BLaER1 treated with 17β-estradiol and CSF1 and Interleukin-3, amounts not matched to agents 10 nM and 100 nM (cell line): ENCODE measurements at regions not wholly inside any gene's neighbourhood (a gene's known extent, or its start where the extent isn't known, plus 50 kb on each side); places are given as distances from the start of the nearest gene placed in this dataset.

Experiments
- H3K27ac ChIP-seq, 11 experiments: shearing (Covaris generic); formaldehyde crosslinking; 2 replicates each; pipeline ENCODE4 v1.8.1; 2022
- H3K27me3 ChIP-seq, 11 experiments: shearing (Covaris generic); formaldehyde crosslinking; 2 replicates each; pipeline ENCODE4 v1.8.1; 2022
- H3K36me3 ChIP-seq, 11 experiments: shearing (Covaris generic); formaldehyde crosslinking; 2 replicates each; pipeline ENCODE4 v1.8.1; 2022
- H3K4me1 ChIP-seq, 10 experiments: shearing (Covaris generic); formaldehyde crosslinking; 2 replicates each; pipeline ENCODE4 v1.8.1; 2022
- H3K4me2 ChIP-seq, 11 experiments: shearing (Covaris generic); formaldehyde crosslinking; 2 replicates each; pipeline ENCODE4 v1.8.1; 2022
- H3K4me3 ChIP-seq, 10 experiments: shearing (Covaris generic); formaldehyde crosslinking; 2 replicates each; pipeline ENCODE4 v1.8.1; 2022
- H3K9ac ChIP-seq, 11 experiments: shearing (Covaris generic); formaldehyde crosslinking; 2 replicates each; pipeline ENCODE4 v1.8.1; 2022
- H3K9me3 ChIP-seq, 11 experiments: shearing (Covaris generic); formaldehyde crosslinking; replicated peaks in 1 of 11; 2 replicates each; pipeline ENCODE4 v1.8.1; 2022
- H4K20me1 ChIP-seq, 11 experiments: shearing (Covaris generic); formaldehyde crosslinking; 2 replicates each; pipeline ENCODE4 v1.8.1; 2022
- Cebpa-rat ChIP-seq, 11 experiments: shearing (Covaris generic); IDR thresholded peaks; 2 replicates each; pipeline ENCODE4 v1.8.1; 2022

GRCh38 chr1:199279067-199279466 is 640.2 kb downstream of the PTPRC start:
- Histone ChIP-seq H3K9me3 (peaks cover 0 to 13% (median 0%) of the 10 kb centered on the region in 11 experiments; a peak in 4 of 22 replicates), H3K27me3 (no peaks in the 10 kb centered on the region), H3K27ac (peak overlapping the region in 3 of 11 experiments; percentile 13 to 52 (median 42); a peak in 3 of 22 replicates), H4K20me1 (no peaks in the 10 kb centered on the region), H3K4me3 (no peak overlapping the region), H3K36me3 (no peaks in the 10 kb centered on the region), H3K4me1 (peaks cover 17 to 40% (median 28%) of the 10 kb centered on the region in 10 experiments), H3K4me2 (peak overlapping the region in 7 of 11 experiments; percentile 14 to 71 (median 33); a peak in 13 of 22 replicates), H3K9ac (no peak overlapping the region)
- TF ChIP-seq Cebpa-rat (IDR thresholded peaks at IDR 0.05): 0 out of 22 replicates have a peak, but pooled peaks of 2 of the 11 experiments have one; percentile 9 to 19

GRCh38 chr1:199279872-199280645 is 641.2 kb downstream of the PTPRC start:
- no peak overlapping the region for H3K9ac ChIP-seq
- H3K9me3 ChIP-seq: peaks cover 0 to 13% (median 0%) of the 10 kb centered on the region in 11 experiments; a peak in 4 of 22 replicates
- no peak for TF ChIP-seq Cebpa-rat (IDR thresholded peaks at IDR 0.05)
- H3K27ac ChIP-seq: 0 out of 22 replicates have a peak overlapping the region, but pooled peaks of 1 of the 11 experiments have one; percentile 52
- no peaks in the 10 kb centered on the region for H3K36me3 ChIP-seq
- peak overlapping the region in 4 of 11 experiments; percentile 23 to 71 (median 59); a peak in 5 of 22 replicates for H3K4me2 ChIP-seq
- no peak overlapping the region for H3K4me3 ChIP-seq
- H3K27me3 ChIP-seq: no peaks in the 10 kb centered on the region
- H3K4me1 ChIP-seq: peaks cover 23 to 44% (median 32%) of the 10 kb centered on the region in 10 experiments
- no peaks in the 10 kb centered on the region for H4K20me1 ChIP-seq

- Histone ChIP-seq H3K9me3 (peaks cover 0 to under 1% (median 0%) of the 10 kb centered on the region in 11 experiments; a peak in 2 of 22 replicates), H3K9ac (no peak overlapping the region), H3K4me2 (peak overlapping the region; percentile 43 to 78 (median 60); a peak in 21 of 22 replicates), H3K4me3 (no peak overlapping the region), H3K27ac (no peak overlapping the region), H3K36me3 (no peaks in the 10 kb centered on the region), H3K4me1 (peaks cover 23 to 44% (median 31%) of the 10 kb centered on the region in 10 experiments), H4K20me1 (no peaks in the 10 kb centered on the region), H3K27me3 (no peaks in the 10 kb centered on the region)
- no peak for TF ChIP-seq Cebpa-rat (IDR thresholded peaks at IDR 0.05)
These were observed 644.0 kb downstream of the PTPRC start for GRCh38 chr1:199282751-199283305.

- Histone ChIP-seq H3K9me3 (no peaks in the 10 kb centered on the region), H3K4me3 (no peak overlapping the region), H3K9ac (no peak overlapping the region), H3K27ac (no peak overlapping the region), H3K27me3 (no peaks in the 10 kb centered on the region), H3K4me2 (peak overlapping the region; percentile 23 to 78 (median 59); a peak in 18 of 22 replicates), H3K4me1 (peaks cover 23 to 41% (median 30%) of the 10 kb centered on the region in 10 experiments), H4K20me1 (no peaks in the 10 kb centered on the region), H3K36me3 (no peaks in the 10 kb centered on the region)
- no peak for TF ChIP-seq Cebpa-rat (IDR thresholded peaks at IDR 0.05)
These were observed 645.0 kb downstream of the PTPRC start for GRCh38 chr1:199283794-199284193.

- Histone ChIP-seq H3K36me3 (no peaks in the 10 kb centered on the region), H4K20me1 (no peaks in the 10 kb centered on the region), H3K4me3 (no peak overlapping the region), H3K4me1 (peaks cover 19 to 31% (median 25%) of the 10 kb centered on the region in 10 experiments), H3K27me3 (no peaks in the 10 kb centered on the region), H3K9ac (no peak overlapping the region), H3K9me3 (no peaks in the 10 kb centered on the region), H3K27ac (no peak overlapping the region), H3K4me2 (no peak overlapping the region)
- TF ChIP-seq Cebpa-rat (IDR thresholded peaks at IDR 0.05): no peak
These were observed 648.4 kb downstream of the PTPRC start for GRCh38 chr1:199287206-199287605.

- H3K4me1 ChIP-seq: peaks cover 15 to 27% (median 21%) of the 10 kb centered on the region in 10 experiments
- no peaks in the 10 kb centered on the region for H3K36me3 ChIP-seq
- TF ChIP-seq Cebpa-rat (IDR thresholded peaks at IDR 0.05): no peak
- H4K20me1 ChIP-seq: no peaks in the 10 kb centered on the region
- H3K9ac ChIP-seq: no peak overlapping the region
- no peak overlapping the region for H3K27ac ChIP-seq
- no peaks in the 10 kb centered on the region for H3K27me3 ChIP-seq
- H3K9me3 ChIP-seq: no peaks in the 10 kb centered on the region
- H3K4me2 ChIP-seq: no peak overlapping the region
- H3K4me3 ChIP-seq: no peak overlapping the region
These were observed 648.8 kb downstream of the PTPRC start for GRCh38 chr1:199287647-199288046.

- no peak for TF ChIP-seq Cebpa-rat (IDR thresholded peaks at IDR 0.05)
- no peaks in the 10 kb centered on the region for H4K20me1 ChIP-seq
- no peaks in the 10 kb centered on the region for H3K27me3 ChIP-seq
- H3K9ac ChIP-seq: no peak overlapping the region
- no peaks in the 10 kb centered on the region for H3K9me3 ChIP-seq
- H3K4me2 ChIP-seq: peak overlapping the region in 3 of 11 experiments; percentile 21 to 37 (median 30); a peak in 3 of 22 replicates
- H3K36me3 ChIP-seq: no peaks in the 10 kb centered on the region
- no peak overlapping the region for H3K27ac ChIP-seq
- peaks cover 0 to 8% (median 0%) of the 10 kb centered on the region in 10 experiments; a peak in 7 of 20 replicates for H3K4me1 ChIP-seq
- no peak overlapping the region for H3K4me3 ChIP-seq
These were observed 651.3 kb downstream of the PTPRC start for GRCh38 chr1:199290186-199290585.

- Histone ChIP-seq H3K36me3 (no peaks in the 10 kb centered on the region), H3K27me3 (no peaks in the 10 kb centered on the region), H3K4me1 (peaks cover 0 to 8% (median 0%) of the 10 kb centered on the region in 10 experiments; a peak in 7 of 20 replicates), H3K9me3 (no peaks in the 10 kb centered on the region), H3K4me3 (no peak overlapping the region), H3K4me2 (no peak overlapping the region), H4K20me1 (no peaks in the 10 kb centered on the region), H3K27ac (no peak overlapping the region), H3K9ac (no peak overlapping the region)
- no peak for TF ChIP-seq Cebpa-rat (IDR thresholded peaks at IDR 0.05)
These were observed 652.3 kb downstream of the PTPRC start for GRCh38 chr1:199291022-199291740.

GRCh38 chr1:199292896-199293295 is 654.1 kb downstream of the PTPRC start:
- no peaks in the 10 kb centered on the region for H3K27me3 ChIP-seq
- H3K36me3 ChIP-seq: no peaks in the 10 kb centered on the region
- no peak overlapping the region for H3K4me2 ChIP-seq
- no peak overlapping the region for H3K9ac ChIP-seq
- no peaks in the 10 kb centered on the region for H3K9me3 ChIP-seq
- H3K4me3 ChIP-seq: no peak overlapping the region
- no peak overlapping the region for H3K27ac ChIP-seq
- H4K20me1 ChIP-seq: no peaks in the 10 kb centered on the region
- H3K4me1 ChIP-seq: peaks cover 0 to 8% (median 0%) of the 10 kb centered on the region in 10 experiments; a peak in 7 of 20 replicates
- no peak for TF ChIP-seq Cebpa-rat (IDR thresholded peaks at IDR 0.05)
